Mucosa of descending colon (tissue), 3 donors: ENCODE measurements at regions not wholly inside any gene's neighbourhood (a gene's known extent, or its start where the extent isn't known, plus 50 kb on each side); places are given as distances from the start of the nearest gene placed in this dataset.
"Not testable (repeated sequence)": the region's sequence is repeated elsewhere in the genome, so short reads cannot be mapped to it uniquely, and the experiment has no call there.

Experiments used
- ATAC-seq: fragments of 200-7000 bp; cut with Tn5 transposase; one replicate; pipeline ENCODE4 v1.9.1; 2020; ENCODE audit warnings: mild to moderate bottlenecking, moderate library complexity
- DNase-seq, 3 donors: peaks; one replicate each; pipeline ENCODE4 v3.0.0-alpha.2; 2020
- H3K36me3 ChIP-seq: fragments of 200-600 bp; one replicate; pipeline ENCODE4 v1.8.0; 2021; ENCODE audit warnings: low read depth, mild to moderate bottlenecking
- H3K4me1 ChIP-seq: fragments of 200-600 bp; one replicate; pipeline ENCODE4 v1.8.0; 2021; ENCODE audit warnings: low read depth, mild to moderate bottlenecking
- H3K4me3 ChIP-seq: fragments of 200-600 bp; one replicate; pipeline ENCODE4 v1.8.0; 2021; ENCODE audit warnings: mild to moderate bottlenecking
- H3K9me3 ChIP-seq: fragments of 200-600 bp; one replicate; pipeline ENCODE4 v1.8.0; 2021; ENCODE audit warnings: mild to moderate bottlenecking
- CTCF ChIP-seq: fragments of 200-600 bp; IDR thresholded peaks from one replicate; pipeline ENCODE4 v1.8.0; 2022; ENCODE audit warnings: antibody characterized with exemption, mild to moderate bottlenecking
- intact Hi-C, 2 donors: fragments of 100-400 bp; cut with DNase I in 1 of 2; cut with micrococcal nuclease in 1 of 2; formaldehyde crosslinking; loops; one replicate each; pipeline versions ENCODE4 v1.11.0 to v1.11.1; 2022; cut with DNase I, micrococcal nuclease
- donor health status: DM: no; HTN: no; CAD: no; lungs with moderate emphysema.
- donor health status: DM: no; HTN: no; CAD: no.
- donor health status: DM: no; HTN: yes; CAD: no.

GRCh38 chr6:84601366-84601765, 163.0 kb downstream of the TBX18 start:
- Histone ChIP-seq H3K4me1 (no peaks in the 10 kb centered on the region), H3K4me3 (no peak overlapping the region), H3K36me3 (no peaks in the 10 kb centered on the region), H3K9me3 (no peaks in the 10 kb centered on the region)
- intact Hi-C loops: no loop called here
- ATAC-seq (no peak), DNase-seq (no peak)
- no peak for TF ChIP-seq CTCF

- no peak overlapping the region for H3K4me3 ChIP-seq
- H3K4me1 ChIP-seq: no peaks in the 10 kb centered on the region
- H3K9me3 ChIP-seq: no peaks in the 10 kb centered on the region
- intact Hi-C loops: no loop called here
- H3K36me3 ChIP-seq: no peaks in the 10 kb centered on the region
- no peak for DNase-seq
- no peak for TF ChIP-seq CTCF
- ATAC-seq: no peak
Measured at GRCh38 chr6:84599991-84600390, 164.4 kb downstream of the TBX18 start.

- ATAC-seq (no peak), DNase-seq (no peak)
- Histone ChIP-seq H3K4me3 (no peak overlapping the region), H3K36me3 (no peaks in the 10 kb centered on the region), H3K9me3 (peaks cover 3% of the 10 kb centered on the region), H3K4me1 (no peaks in the 10 kb centered on the region)
- TF ChIP-seq CTCF: no peak
- intact Hi-C loops: no loop called here
Measured at GRCh38 chr6:84597238-84597875, 167.0 kb downstream of the TBX18 start.

- Histone ChIP-seq H3K9me3 (peaks cover 3% of the 10 kb centered on the region), H3K4me3 (no peak overlapping the region), H3K36me3 (no peaks in the 10 kb centered on the region), H3K4me1 (no peaks in the 10 kb centered on the region)
- intact Hi-C loops: no loop called here
- no peak for TF ChIP-seq CTCF
- DNase-seq (no peak), ATAC-seq (no peak)
Measured at GRCh38 chr6:84596488-84596887, 167.9 kb downstream of the TBX18 start.

GRCh38 chr6:84588697-84589080, 175.7 kb downstream of the TBX18 start:
- ATAC-seq (no peak), DNase-seq (no peak)
- no peak for TF ChIP-seq CTCF
- intact Hi-C loops: no loop called here
- Histone ChIP-seq H3K36me3 (no peaks in the 10 kb centered on the region), H3K4me1 (no peaks in the 10 kb centered on the region), H3K4me3 (no peak overlapping the region), H3K9me3 (no peaks in the 10 kb centered on the region)

GRCh38 chr6:84587994-84588696, 176.3 kb downstream of the TBX18 start:
- H3K4me1 ChIP-seq, intact Hi-C loops, ATAC-seq, H3K9me3 ChIP-seq, H3K4me3 ChIP-seq, DNase-seq, H3K36me3 ChIP-seq: not testable (repeated sequence)

GRCh38 chr6:84587202-84587940, 177.0 kb downstream of the TBX18 start:
- DNase-seq, H3K4me3 ChIP-seq, H3K36me3 ChIP-seq, H3K4me1 ChIP-seq, ATAC-seq, H3K9me3 ChIP-seq, intact Hi-C loops: not testable (repeated sequence)
